H1 (cell line): ENCODE measurements at regions not wholly inside any gene's neighbourhood (a gene's known extent, or its start where the extent isn't known, plus 50 kb on each side); places are given as distances from the start of the nearest gene placed in this dataset.

Source experiments
- CBX5 ChIP-seq: fragments of 300-800, 300-1000 bp; sonication (generic); IDR thresholded peaks from 2 replicates; pipeline ENCODE4 v1.7.1; 2016; ENCODE audit warnings: antibody characterized with exemption, low read length, low read depth
- CEBPB ChIP-seq: IDR thresholded peaks from 2 replicates; pipeline ENCODE4 v1.6.1; 2012; ENCODE audit warnings: low read depth, low read length
- CHD1 ChIP-seq: IDR thresholded peaks from 2 replicates; pipeline ENCODE4 v1.6.1; 2012; ENCODE audit warnings: low read depth, low read length, improper control_type of control experiment
- EZH2 ChIP-seq: fragments of 200-600 bp; sonication (generic); IDR thresholded peaks from 2 replicates; pipeline ENCODE4 v1.7.1; 2012; ENCODE audit warnings: low read depth, mild to moderate bottlenecking, moderate library complexity, low read length, inconsistent platforms; ENCODE audit not compliant: severe bottlenecking
- POLR2A ChIP-seq, 2 experiments: IDR thresholded peaks; 1 replicate in 1 of 2; 2 replicates in 1 of 2; pipeline ENCODE4 v1.6.1; 2011; ENCODE audit warnings: low read depth in 2 of 2, low read length in 2 of 2, mild to moderate bottlenecking in 2 of 2; ENCODE audit errors: control extremely low read depth in 1 of 2
- TF ChIP-seq, protein P1 (sequence below), 3 experiments: IDR thresholded peaks; 1 replicate in 2 of 3; 2 replicates in 1 of 3; pipeline versions ENCODE4 v1.5.1 to v1.6.1; 2011; ENCODE audit warnings: low read length in 3 of 3, mild to moderate bottlenecking in 3 of 3, inconsistent platforms in 2 of 3, low read depth in 1 of 3, moderate library complexity in 1 of 3; ENCODE audit not compliant: insufficient read depth in 1 of 3; ENCODE audit errors: control extremely low read depth in 1 of 3
- TF ChIP-seq, protein P2 (sequence below): IDR thresholded peaks from 2 replicates; pipeline ENCODE4 v1.6.1; 2012; ENCODE audit warnings: low read length, inconsistent platforms

DNA sequence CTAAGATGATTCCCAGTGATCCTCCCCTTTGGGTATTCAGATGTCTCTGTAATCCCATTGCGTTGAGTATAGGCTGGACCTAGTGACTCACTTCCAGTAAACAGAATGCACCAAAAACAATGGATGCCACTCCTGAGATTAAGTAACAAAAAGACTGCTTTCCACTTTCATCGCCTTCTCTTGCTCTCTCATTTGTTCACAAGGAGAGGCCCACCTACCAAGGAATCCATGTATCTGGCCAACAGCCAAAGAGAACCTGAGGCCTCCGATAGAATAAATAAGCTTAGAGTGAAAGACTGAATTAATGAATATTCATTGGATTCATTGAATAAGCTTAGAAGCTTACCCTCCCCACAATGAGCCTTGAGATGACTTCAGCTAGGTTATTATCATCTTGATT is 454.6 kb downstream of the KCNA4 start:
- TF ChIP-seq POLR2A (IDR thresholded peaks at IDR 0.05; ENCODE audit: control extremely low read depth in 1 of 2, low read depth in 2 of 2, low read length in 2 of 2) (no peak), CHD1 (no peak), CEBPB (no peak), CBX5 (no peak), EZH2 (no peak)
- TF ChIP-seq, protein P1, sequence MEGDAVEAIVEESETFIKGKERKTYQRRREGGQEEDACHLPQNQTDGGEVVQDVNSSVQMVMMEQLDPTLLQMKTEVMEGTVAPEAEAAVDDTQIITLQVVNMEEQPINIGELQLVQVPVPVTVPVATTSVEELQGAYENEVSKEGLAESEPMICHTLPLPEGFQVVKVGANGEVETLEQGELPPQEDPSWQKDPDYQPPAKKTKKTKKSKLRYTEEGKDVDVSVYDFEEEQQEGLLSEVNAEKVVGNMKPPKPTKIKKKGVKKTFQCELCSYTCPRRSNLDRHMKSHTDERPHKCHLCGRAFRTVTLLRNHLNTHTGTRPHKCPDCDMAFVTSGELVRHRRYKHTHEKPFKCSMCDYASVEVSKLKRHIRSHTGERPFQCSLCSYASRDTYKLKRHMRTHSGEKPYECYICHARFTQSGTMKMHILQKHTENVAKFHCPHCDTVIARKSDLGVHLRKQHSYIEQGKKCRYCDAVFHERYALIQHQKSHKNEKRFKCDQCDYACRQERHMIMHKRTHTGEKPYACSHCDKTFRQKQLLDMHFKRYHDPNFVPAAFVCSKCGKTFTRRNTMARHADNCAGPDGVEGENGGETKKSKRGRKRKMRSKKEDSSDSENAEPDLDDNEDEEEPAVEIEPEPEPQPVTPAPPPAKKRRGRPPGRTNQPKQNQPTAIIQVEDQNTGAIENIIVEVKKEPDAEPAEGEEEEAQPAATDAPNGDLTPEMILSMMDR (IDR thresholded peaks at IDR 0.05; ENCODE audit: control extremely low read depth in 1 of 3, insufficient read depth in 1 of 3, low read depth in 1 of 3, low read length in 3 of 3) = no peak
- TF ChIP-seq, protein P2, sequence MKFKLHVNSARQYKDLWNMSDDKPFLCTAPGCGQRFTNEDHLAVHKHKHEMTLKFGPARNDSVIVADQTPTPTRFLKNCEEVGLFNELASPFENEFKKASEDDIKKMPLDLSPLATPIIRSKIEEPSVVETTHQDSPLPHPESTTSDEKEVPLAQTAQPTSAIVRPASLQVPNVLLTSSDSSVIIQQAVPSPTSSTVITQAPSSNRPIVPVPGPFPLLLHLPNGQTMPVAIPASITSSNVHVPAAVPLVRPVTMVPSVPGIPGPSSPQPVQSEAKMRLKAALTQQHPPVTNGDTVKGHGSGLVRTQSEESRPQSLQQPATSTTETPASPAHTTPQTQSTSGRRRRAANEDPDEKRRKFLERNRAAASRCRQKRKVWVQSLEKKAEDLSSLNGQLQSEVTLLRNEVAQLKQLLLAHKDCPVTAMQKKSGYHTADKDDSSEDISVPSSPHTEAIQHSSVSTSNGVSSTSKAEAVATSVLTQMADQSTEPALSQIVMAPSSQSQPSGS = no peak
